KMS-11 (cell line): ENCODE measurements at regions not wholly inside any gene's neighbourhood (a gene's known extent, or its start where the extent isn't known, plus 50 kb on each side); places are given as distances from the start of the nearest gene placed in this dataset.

Experiments used
- H2AFZ ChIP-seq: fragments of 200-600 bp; sonication (generic); 2 replicates; pipeline ENCODE4 v1.6.1; 2016; ENCODE audit warnings: antibody characterized with exemption, mixed run types, low read depth
- H3K27ac ChIP-seq: fragments of 200-600 bp; sonication (generic); 2 replicates; pipeline ENCODE4 v1.6.1; 2016; ENCODE audit warnings: mild to moderate bottlenecking, mixed run types
- H3K27me3 ChIP-seq: fragments of 200-600 bp; sonication (generic); 2 replicates; pipeline ENCODE4 v1.6.1; 2017; ENCODE audit warnings: mild to moderate bottlenecking, low read depth, mixed run types, moderate library complexity; ENCODE audit not compliant: insufficient read depth
- H3K36me3 ChIP-seq: fragments of 200-600 bp; sonication (generic); 2 replicates; pipeline ENCODE4 v1.6.1; 2017; ENCODE audit warnings: mild to moderate bottlenecking, mixed run types; ENCODE audit not compliant: insufficient read depth
- H3K4me1 ChIP-seq: fragments of 200-600 bp; sonication (generic); 2 replicates; pipeline ENCODE4 v1.6.1; 2016; ENCODE audit warnings: mild to moderate bottlenecking, low read depth, mixed run types; ENCODE audit not compliant: poor library complexity, severe bottlenecking
- H3K4me2 ChIP-seq: fragments of 200-600 bp; sonication (generic); 2 replicates; pipeline ENCODE4 v1.7.0; 2016; ENCODE audit warnings: mild to moderate bottlenecking, mixed run types
- H3K4me3 ChIP-seq: fragments of 200-600 bp; sonication (generic); IDR thresholded peaks from 2 replicates; pipeline ENCODE4 v1.6.1; 2017; ENCODE audit warnings: low read depth, low read length, mixed read lengths; ENCODE audit not compliant: insufficient read depth
- H3K79me2 ChIP-seq: fragments of 200-600 bp; sonication (generic); 2 replicates; pipeline ENCODE4 v1.6.1; 2016; ENCODE audit warnings: low read depth, mixed run types; ENCODE audit not compliant: insufficient read depth
- H3K9ac ChIP-seq: fragments of 200-600 bp; sonication (generic); 2 replicates; pipeline ENCODE4 v1.6.1; 2016; ENCODE audit warnings: mild to moderate bottlenecking, mixed run types
- H4K20me1 ChIP-seq: fragments of 200-600 bp; sonication (generic); 2 replicates; pipeline ENCODE4 v1.6.1; 2016; ENCODE audit warnings: mild to moderate bottlenecking, mixed run types; ENCODE audit not compliant: insufficient read depth
- TF ChIP-seq, protein P1 (sequence below): fragments of 200-600 bp; sonication (generic); conservative IDR thresholded peaks from 2 replicates; pipeline ENCODE4 v1.6.1; 2017; ENCODE audit warnings: low read depth, mild to moderate bottlenecking, antibody characterized with exemption, low read length, moderate library complexity, mixed read lengths

DNA sequence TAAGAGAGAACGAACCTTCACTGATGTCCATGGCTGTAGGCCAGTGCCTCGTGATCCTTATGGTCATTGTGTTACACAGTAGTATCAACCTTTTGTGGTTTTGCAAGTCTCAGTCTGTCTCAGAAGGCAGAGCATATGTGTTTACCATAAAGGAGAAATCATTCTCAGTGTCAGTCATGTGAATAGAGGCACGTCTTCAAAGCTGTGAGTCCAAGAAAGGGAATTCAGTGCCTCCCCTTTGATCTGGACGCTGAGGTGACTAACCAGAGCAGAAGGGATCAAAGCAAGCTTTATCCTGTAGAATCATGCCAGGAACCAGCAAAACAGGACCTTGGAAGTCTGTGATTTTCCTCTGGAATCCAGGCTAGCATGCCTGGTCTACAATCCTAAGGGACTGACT lies 433.9 kb downstream of the DNAH5 start:
- Histone ChIP-seq H2AFZ (no peak overlapping the region), H3K4me3 (no peak overlapping the region), H3K27me3 (no peaks in the 10 kb centered on the region), H3K4me1 (no peaks in the 10 kb centered on the region), H3K79me2 (no peaks in the 10 kb centered on the region), H3K4me2 (no peak overlapping the region), H3K9ac (no peak overlapping the region), H3K27ac (no peak overlapping the region), H4K20me1 (no peaks in the 10 kb centered on the region), H3K36me3 (no peaks in the 10 kb centered on the region)
- TF ChIP-seq, protein P1, sequence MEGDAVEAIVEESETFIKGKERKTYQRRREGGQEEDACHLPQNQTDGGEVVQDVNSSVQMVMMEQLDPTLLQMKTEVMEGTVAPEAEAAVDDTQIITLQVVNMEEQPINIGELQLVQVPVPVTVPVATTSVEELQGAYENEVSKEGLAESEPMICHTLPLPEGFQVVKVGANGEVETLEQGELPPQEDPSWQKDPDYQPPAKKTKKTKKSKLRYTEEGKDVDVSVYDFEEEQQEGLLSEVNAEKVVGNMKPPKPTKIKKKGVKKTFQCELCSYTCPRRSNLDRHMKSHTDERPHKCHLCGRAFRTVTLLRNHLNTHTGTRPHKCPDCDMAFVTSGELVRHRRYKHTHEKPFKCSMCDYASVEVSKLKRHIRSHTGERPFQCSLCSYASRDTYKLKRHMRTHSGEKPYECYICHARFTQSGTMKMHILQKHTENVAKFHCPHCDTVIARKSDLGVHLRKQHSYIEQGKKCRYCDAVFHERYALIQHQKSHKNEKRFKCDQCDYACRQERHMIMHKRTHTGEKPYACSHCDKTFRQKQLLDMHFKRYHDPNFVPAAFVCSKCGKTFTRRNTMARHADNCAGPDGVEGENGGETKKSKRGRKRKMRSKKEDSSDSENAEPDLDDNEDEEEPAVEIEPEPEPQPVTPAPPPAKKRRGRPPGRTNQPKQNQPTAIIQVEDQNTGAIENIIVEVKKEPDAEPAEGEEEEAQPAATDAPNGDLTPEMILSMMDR: no peak

DNA sequence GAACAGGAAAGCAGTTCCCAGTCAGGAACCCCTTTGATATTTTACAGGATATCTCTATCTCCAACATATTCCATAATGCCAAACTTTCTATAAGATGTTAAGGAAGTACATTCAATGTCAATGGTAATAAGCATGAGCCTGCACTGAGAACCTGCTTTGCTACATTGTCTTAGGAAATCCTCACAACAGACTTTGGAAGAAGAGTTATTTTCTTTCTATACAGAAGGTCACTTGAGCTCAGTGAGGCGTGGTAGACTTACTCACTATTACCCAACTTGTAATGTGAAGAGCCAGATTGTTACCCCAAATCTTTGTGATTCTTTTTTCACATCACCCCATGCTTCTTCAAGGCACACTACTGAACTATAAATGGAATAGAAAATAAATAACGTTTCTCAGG lies 435.9 kb downstream of the DNAH5 start:
- no peak overlapping the region for H3K9ac ChIP-seq
- H4K20me1 ChIP-seq: no peaks in the 10 kb centered on the region
- H3K27ac ChIP-seq: no peak overlapping the region
- H3K4me3 ChIP-seq: no peak overlapping the region
- H3K4me2 ChIP-seq: no peak overlapping the region
- TF ChIP-seq, protein P1: no peak
- no peaks in the 10 kb centered on the region for H3K4me1 ChIP-seq
- no peaks in the 10 kb centered on the region for H3K27me3 ChIP-seq
- H2AFZ ChIP-seq: no peak overlapping the region
- H3K79me2 ChIP-seq: no peaks in the 10 kb centered on the region
- H3K36me3 ChIP-seq: no peaks in the 10 kb centered on the region

DNA sequence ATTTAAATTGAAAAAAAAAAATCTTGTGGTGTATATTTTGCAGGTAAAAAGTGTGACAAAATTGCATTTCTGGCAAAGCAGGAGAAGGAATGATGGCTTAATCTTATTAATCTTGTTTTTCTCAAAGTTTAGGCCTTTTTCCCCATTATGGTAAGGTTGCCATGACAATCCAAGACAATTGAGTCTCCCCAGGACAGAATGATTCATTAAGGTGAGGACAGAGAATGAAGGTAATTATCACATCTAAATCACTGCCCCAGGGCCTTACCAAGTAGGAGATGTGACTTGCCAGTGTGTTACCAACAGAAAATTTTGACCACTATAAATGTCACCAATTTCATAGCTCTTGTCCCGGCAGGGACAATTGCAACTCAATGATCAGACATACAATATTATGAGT lies 439.2 kb downstream of the DNAH5 start:
- Histone ChIP-seq H4K20me1 (no peaks in the 10 kb centered on the region), H3K4me2 (no peak overlapping the region), H3K79me2 (no peaks in the 10 kb centered on the region), H2AFZ (no peak overlapping the region), H3K36me3 (no peaks in the 10 kb centered on the region), H3K27me3 (no peaks in the 10 kb centered on the region), H3K27ac (no peak overlapping the region), H3K4me1 (no peaks in the 10 kb centered on the region), H3K4me3 (no peak overlapping the region), H3K9ac (no peak overlapping the region)
- TF ChIP-seq, protein P1: no peak

DNA sequence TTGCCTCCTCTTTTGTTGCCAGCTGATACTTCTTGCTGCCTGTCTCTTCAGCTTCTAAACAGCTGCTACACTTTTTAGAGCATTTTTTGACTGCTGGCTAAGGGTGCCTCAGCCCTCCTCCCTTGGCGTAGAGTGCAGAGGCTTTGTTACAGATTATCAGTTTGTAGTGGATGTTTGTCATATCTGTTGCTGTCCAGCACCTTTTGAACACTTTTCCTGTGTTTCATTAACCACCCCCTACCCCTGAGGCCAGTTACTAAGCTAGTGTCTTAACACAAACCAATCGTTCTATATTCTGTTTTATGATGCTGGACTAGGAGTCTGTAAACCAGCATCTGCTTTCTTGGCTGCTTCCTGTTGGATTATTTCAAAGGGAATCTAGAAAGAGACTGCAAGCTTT lies 441.5 kb downstream of the DNAH5 start:
- no peaks in the 10 kb centered on the region for H3K79me2 ChIP-seq
- no peaks in the 10 kb centered on the region for H4K20me1 ChIP-seq
- no peaks in the 10 kb centered on the region for H3K4me1 ChIP-seq
- H3K4me3 ChIP-seq: no peak overlapping the region
- H3K9ac ChIP-seq: no peak overlapping the region
- TF ChIP-seq, protein P1: no peak
- H3K36me3 ChIP-seq: no peaks in the 10 kb centered on the region
- H2AFZ ChIP-seq: no peak overlapping the region
- no peak overlapping the region for H3K4me2 ChIP-seq
- no peak overlapping the region for H3K27ac ChIP-seq
- no peaks in the 10 kb centered on the region for H3K27me3 ChIP-seq

DNA sequence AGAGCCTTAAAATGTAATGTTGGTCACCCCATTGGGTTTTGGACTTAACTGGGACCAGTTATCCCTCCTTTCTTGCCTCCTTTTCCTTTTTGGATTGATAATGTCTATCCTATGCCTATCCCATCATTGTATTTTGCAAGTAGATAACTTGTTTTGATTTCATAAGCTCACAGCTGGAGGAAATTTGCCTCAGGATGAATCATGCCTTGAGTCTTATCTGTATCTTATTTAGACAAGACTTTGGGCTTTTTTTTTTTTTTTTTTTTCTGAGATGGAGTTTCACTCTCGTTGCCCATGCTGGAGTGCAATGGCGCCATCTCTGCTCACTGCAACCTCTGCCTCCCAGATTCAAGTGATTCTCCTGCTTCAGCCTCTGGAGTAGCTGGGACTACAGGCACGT lies 443.3 kb downstream of the DNAH5 start:
- TF ChIP-seq, protein P1: no peak

More for the DNA sequence above, 443.3 kb downstream of the DNAH5 start:
- Histone ChIP-seq H2AFZ (no peak overlapping the region), H3K79me2 (no peaks in the 10 kb centered on the region), H3K36me3 (no peaks in the 10 kb centered on the region), H3K4me1 (no peaks in the 10 kb centered on the region), H3K9ac (no peak overlapping the region), H3K27me3 (no peaks in the 10 kb centered on the region), H4K20me1 (no peaks in the 10 kb centered on the region), H3K4me3 (no peak overlapping the region), H3K4me2 (no peak overlapping the region), H3K27ac (no peak overlapping the region)
